ENCODE measurements at regions not wholly inside any gene's neighbourhood (a gene's known extent, or its start where the extent isn't known, plus 50 kb on each side); places are given as distances from the start of the nearest gene placed in this dataset.
A peak's percentile ranks its signal among the peaks of the same experiment; 100 is the strongest.

GRCh38 chr2:42903821-42904575, 111.6 kb upstream of the HAAO start:
- H3K27me3 ChIP-seq = no peaks in the 10 kb centered on the region
- no peaks in the 10 kb centered on the region for H3K36me3 ChIP-seq
- H4K20me1 ChIP-seq = no peaks in the 10 kb centered on the region
- H3K9me3 ChIP-seq = no peaks in the 10 kb centered on the region
- H3K4me2 ChIP-seq = peak overlapping the region; percentile 67
- H3K27ac ChIP-seq = peak overlapping the region; percentile 54
- no peak overlapping the region for H3K4me3 ChIP-seq
- TF ChIP-seq Cebpa-rat (IDR thresholded peaks at IDR 0.05) = no peak
- no peak overlapping the region; the same call in 1 of the 2 replicates for H3K9ac ChIP-seq
- peaks cover 72% of the 10 kb centered on the region for H3K4me1 ChIP-seq

- no peak for TF ChIP-seq Cebpa-rat (IDR thresholded peaks at IDR 0.05)
- Histone ChIP-seq H3K4me1 (peaks cover 63% of the 10 kb centered on the region), H3K36me3 (no peaks in the 10 kb centered on the region), H3K4me2 (peak overlapping the region; percentile 67), H3K4me3 (no peak overlapping the region), H3K9me3 (no peaks in the 10 kb centered on the region), H3K27ac (peak overlapping the region; percentile 54), H4K20me1 (no peaks in the 10 kb centered on the region), H3K9ac (no peak overlapping the region), H3K27me3 (no peaks in the 10 kb centered on the region)
Observed at GRCh38 chr2:42902939-42903709, 110.7 kb upstream of the HAAO start.

GRCh38 chr2:42901076-42901640, 108.8 kb upstream of the HAAO start:
- TF ChIP-seq Cebpa-rat (IDR thresholded peaks at IDR 0.05) = no peak
- H3K9ac ChIP-seq = no peak overlapping the region
- H3K27ac ChIP-seq = no peak overlapping the region
- no peaks in the 10 kb centered on the region for H4K20me1 ChIP-seq
- no peaks in the 10 kb centered on the region for H3K27me3 ChIP-seq
- no peaks in the 10 kb centered on the region for H3K9me3 ChIP-seq
- H3K4me1 ChIP-seq = peaks cover 49% of the 10 kb centered on the region
- H3K4me2 ChIP-seq = no peak overlapping the region
- H3K4me3 ChIP-seq = no peak overlapping the region
- H3K36me3 ChIP-seq = no peaks in the 10 kb centered on the region

- no peak overlapping the region for H3K27ac ChIP-seq
- H4K20me1 ChIP-seq = no peaks in the 10 kb centered on the region
- H3K27me3 ChIP-seq = no peaks in the 10 kb centered on the region
- TF ChIP-seq Cebpa-rat (IDR thresholded peaks at IDR 0.05) = no peak
- H3K4me1 ChIP-seq = peaks cover 47% of the 10 kb centered on the region
- H3K9ac ChIP-seq = no peak overlapping the region
- H3K9me3 ChIP-seq = no peaks in the 10 kb centered on the region
- peak overlapping the region; percentile 25 for H3K4me2 ChIP-seq
- H3K36me3 ChIP-seq = no peaks in the 10 kb centered on the region
- no peak overlapping the region for H3K4me3 ChIP-seq
Observed at GRCh38 chr2:42900289-42900891, 108.0 kb upstream of the HAAO start.

- H3K4me2 ChIP-seq = no peak overlapping the region
- peaks cover 23% of the 10 kb centered on the region for H3K4me1 ChIP-seq
- no peaks in the 10 kb centered on the region for H3K27me3 ChIP-seq
- H3K36me3 ChIP-seq = no peaks in the 10 kb centered on the region
- H3K4me3 ChIP-seq = no peak overlapping the region
- no peak overlapping the region for H3K9ac ChIP-seq
- H4K20me1 ChIP-seq = no peaks in the 10 kb centered on the region
- no peak for TF ChIP-seq Cebpa-rat (IDR thresholded peaks at IDR 0.05)
- no peak overlapping the region for H3K27ac ChIP-seq
- no peaks in the 10 kb centered on the region for H3K9me3 ChIP-seq
Observed at GRCh38 chr2:42897358-42897757, 105.0 kb upstream of the HAAO start.

GRCh38 chr2:42895791-42896135, 103.4 kb upstream of the HAAO start:
- Histone ChIP-seq H3K36me3 (no peaks in the 10 kb centered on the region), H3K4me3 (no peak overlapping the region), H3K9me3 (peaks cover 6% of the 10 kb centered on the region), H3K9ac (no peak overlapping the region), H4K20me1 (no peaks in the 10 kb centered on the region), H3K4me1 (peaks cover 22% of the 10 kb centered on the region), H3K27ac (no peak overlapping the region), H3K4me2 (peak overlapping the region; percentile 26), H3K27me3 (no peaks in the 10 kb centered on the region)
- TF ChIP-seq Cebpa-rat (IDR thresholded peaks at IDR 0.05) = no peak

- H3K27ac ChIP-seq = no peak overlapping the region
- TF ChIP-seq Cebpa-rat (IDR thresholded peaks at IDR 0.05) = no peak
Observed at GRCh38 chr2:42895134-42895790, 102.9 kb upstream of the HAAO start.

GRCh38 chr2:42893047-42893758, 100.8 kb upstream of the HAAO start:
- H3K27ac ChIP-seq = no peak overlapping the region
- H3K36me3 ChIP-seq = no peaks in the 10 kb centered on the region
- no peaks in the 10 kb centered on the region for H4K20me1 ChIP-seq
- peaks cover 11% of the 10 kb centered on the region for H3K4me1 ChIP-seq
- TF ChIP-seq Cebpa-rat (IDR thresholded peaks at IDR 0.05) = no peak
- peaks cover 28% of the 10 kb centered on the region for H3K9me3 ChIP-seq
- H3K27me3 ChIP-seq = no peaks in the 10 kb centered on the region
- no peak overlapping the region for H3K4me2 ChIP-seq
- no peak overlapping the region for H3K4me3 ChIP-seq
- no peak overlapping the region for H3K9ac ChIP-seq

More at GRCh38 chr2:42895134-42895790, 102.9 kb upstream of the HAAO start:
- no peaks in the 10 kb centered on the region for H3K27me3 ChIP-seq
- no peaks in the 10 kb centered on the region for H3K36me3 ChIP-seq
- no peaks in the 10 kb centered on the region for H4K20me1 ChIP-seq
- no peak overlapping the region for H3K4me3 ChIP-seq
- H3K4me2 ChIP-seq = no peak overlapping the region
- H3K4me1 ChIP-seq = peaks cover 17% of the 10 kb centered on the region
- H3K9ac ChIP-seq = no peak overlapping the region
- peaks cover 11% of the 10 kb centered on the region for H3K9me3 ChIP-seq

- TF ChIP-seq Cebpa-rat (IDR thresholded peaks at IDR 0.05) = no peak
- Histone ChIP-seq H3K27ac (no peak overlapping the region), H3K4me3 (no peak overlapping the region), H4K20me1 (no peaks in the 10 kb centered on the region), H3K9me3 (peaks cover 35% of the 10 kb centered on the region), H3K36me3 (no peaks in the 10 kb centered on the region), H3K27me3 (no peaks in the 10 kb centered on the region), H3K9ac (no peak overlapping the region), H3K4me1 (peaks cover 3% of the 10 kb centered on the region), H3K4me2 (no peak overlapping the region)
Observed at GRCh38 chr2:42890791-42891355, 98.5 kb upstream of the HAAO start.

Measured in BLaER1 (cell line).